Smooth muscle cell (in vitro differentiated cells): ENCODE measurements at regions not wholly inside any gene's neighbourhood (a gene's known extent, or its start where the extent isn't known, plus 50 kb on each side); places are given as distances from the start of the nearest gene placed in this dataset.

Experiments used
- DNase-seq: peaks from one replicate; lab custom pipeline; 2025; ENCODE audit not compliant: unreplicated experiment; lab: John Stamatoyannopoulos, UW
- H2AFZ ChIP-seq: fragments of 200-600 bp; sonication (generic); 2 replicates; pipeline ENCODE4 v1.6.0; 2016; ENCODE audit warnings: antibody characterized with exemption, low read depth, mild to moderate bottlenecking
- H3F3A ChIP-seq: fragments of 200-600 bp; sonication (generic); 2 replicates; pipeline ENCODE4 v1.6.0; 2017; ENCODE audit warnings: antibody characterized with exemption, low read depth
- H3K27ac ChIP-seq: fragments of 200-600 bp; sonication (generic); 2 replicates; pipeline ENCODE4 v1.5.1; 2016; ENCODE audit warnings: low read depth, mild to moderate bottlenecking
- H3K27me3 ChIP-seq: fragments of 200-600 bp; sonication (generic); 2 replicates; pipeline ENCODE4 v1.6.1; 2016; ENCODE audit warnings: low read depth, mild to moderate bottlenecking
- H3K36me3 ChIP-seq: fragments of 200-600 bp; sonication (generic); 2 replicates; pipeline ENCODE4 v1.5.1; 2016; ENCODE audit warnings: low read depth
- H3K4me1 ChIP-seq: fragments of 200-600 bp; sonication (generic); 2 replicates; pipeline ENCODE4 v1.5.1; 2016; ENCODE audit warnings: low read depth
- H3K4me2 ChIP-seq: fragments of 200-600 bp; sonication (generic); 2 replicates; pipeline ENCODE4 v1.6.0; 2016; ENCODE audit warnings: mild to moderate bottlenecking
- H3K4me3 ChIP-seq: fragments of 200-600 bp; sonication (generic); 2 replicates; pipeline ENCODE4 v1.5.1; 2016; ENCODE audit warnings: mild to moderate bottlenecking
- H3K79me2 ChIP-seq: fragments of 200-600 bp; sonication (generic); 2 replicates; pipeline ENCODE4 v1.6.0; 2016; ENCODE audit warnings: low read depth, mild to moderate bottlenecking
- H3K9ac ChIP-seq: fragments of 200-600 bp; sonication (generic); 2 replicates; pipeline ENCODE4 v1.6.0; 2016; ENCODE audit warnings: low read depth
- H3K9me3 ChIP-seq: fragments of 200-600 bp; sonication (generic); replicated peaks from 2 replicates; pipeline ENCODE4 v1.5.1; 2016; ENCODE audit warnings: low read depth
- H4K20me1 ChIP-seq: fragments of 200-600 bp; sonication (generic); 2 replicates; pipeline ENCODE4 v1.6.0; 2016; ENCODE audit warnings: low read depth
- CTCF ChIP-seq: fragments of 200-600 bp; sonication (generic); IDR thresholded peaks from 2 replicates; pipeline ENCODE4 v1.5.1; 2017; ENCODE audit warnings: borderline replicate concordance, mild to moderate bottlenecking, antibody characterized with exemption; ENCODE audit not compliant: insufficient read depth, poor library complexity, severe bottlenecking
- WGBS: methylation state at CpG from one replicate; pipeline ENCODE4 v1.1.7; 2016; ENCODE audit warnings: low lambda C conversion rate; 5-methylcytosine and 5-hydroxymethylcytosine counted together

GRCh38 chr2:166805753-166806152 is 82.5 kb upstream of the XIRP2 start:
- Histone ChIP-seq H3K27ac (no peak overlapping the region), H3K27me3 (no peaks in the 10 kb centered on the region), H3K36me3 (no peaks in the 10 kb centered on the region), H3K4me3 (no peak overlapping the region), H3K79me2 (no peaks in the 10 kb centered on the region), H2AFZ (no peak overlapping the region), H3K4me1 (peaks cover 3% of the 10 kb centered on the region), H4K20me1 (no peaks in the 10 kb centered on the region), H3K9ac (no peak overlapping the region), H3F3A (no peaks in the 10 kb centered on the region), H3K4me2 (no peak overlapping the region), H3K9me3 (no peaks in the 10 kb centered on the region)
- DNase-seq = no peak
- 100% methylated on average over 2 of the region's 2 CpGs for WGBS
- TF ChIP-seq CTCF = no peak

- 43% methylated on average over 6 of the region's 6 CpGs for WGBS
- H3K27ac ChIP-seq = no peak overlapping the region
- no peak overlapping the region for H3K9ac ChIP-seq
Measured at GRCh38 chr2:166803373-166804000, 84.8 kb upstream of the XIRP2 start.

GRCh38 chr2:166802475-166802874 is 85.8 kb upstream of the XIRP2 start:
- H3K9ac ChIP-seq = no peak overlapping the region
- no peaks in the 10 kb centered on the region for H3K79me2 ChIP-seq
- H3F3A ChIP-seq = no peaks in the 10 kb centered on the region
- no peaks in the 10 kb centered on the region for H3K36me3 ChIP-seq
- no peaks in the 10 kb centered on the region for H4K20me1 ChIP-seq
- no peak overlapping the region for H3K4me2 ChIP-seq
- no peak overlapping the region for H3K4me3 ChIP-seq
- no peaks in the 10 kb centered on the region for H3K27me3 ChIP-seq
- no peak for TF ChIP-seq CTCF
- no peak overlapping the region for H2AFZ ChIP-seq
- DNase-seq = no peak
- no peaks in the 10 kb centered on the region for H3K9me3 ChIP-seq
- H3K27ac ChIP-seq = no peak overlapping the region
- WGBS = 69% methylated on average over 3 of the region's 3 CpGs
- peaks cover 3% of the 10 kb centered on the region for H3K4me1 ChIP-seq

More at GRCh38 chr2:166803373-166804000, 84.8 kb upstream of the XIRP2 start:
- no peaks in the 10 kb centered on the region for H3K79me2 ChIP-seq
- H3K4me3 ChIP-seq = no peak overlapping the region
- no peaks in the 10 kb centered on the region for H3K9me3 ChIP-seq
- H3K4me1 ChIP-seq = peaks cover 3% of the 10 kb centered on the region
- H3K27me3 ChIP-seq = no peaks in the 10 kb centered on the region
- DNase-seq = no peak
- H4K20me1 ChIP-seq = no peaks in the 10 kb centered on the region
- no peak overlapping the region for H3K4me2 ChIP-seq
- no peaks in the 10 kb centered on the region for H3K36me3 ChIP-seq
- no peaks in the 10 kb centered on the region for H3F3A ChIP-seq
- peak overlapping the region; percentile 59 for H2AFZ ChIP-seq
- TF ChIP-seq CTCF = no peak

GRCh38 chr2:166792808-166793207 is 95.5 kb upstream of the XIRP2 start:
- Histone ChIP-seq H3K36me3 (no peaks in the 10 kb centered on the region), H2AFZ (no peak overlapping the region), H3K4me1 (no peaks in the 10 kb centered on the region), H3K9ac (no peak overlapping the region), H3K4me2 (no peak overlapping the region), H3F3A (no peaks in the 10 kb centered on the region), H3K27me3 (no peaks in the 10 kb centered on the region), H3K79me2 (no peaks in the 10 kb centered on the region), H3K4me3 (no peak overlapping the region), H3K27ac (no peak overlapping the region), H3K9me3 (no peaks in the 10 kb centered on the region), H4K20me1 (no peaks in the 10 kb centered on the region)
- DNase-seq = no peak
- 87% methylated on average over 3 of the region's 3 CpGs for WGBS
- TF ChIP-seq CTCF = no peak
